GM13976 (cell line): ENCODE measurements at regions not wholly inside any gene's neighbourhood (a gene's known extent, or its start where the extent isn't known, plus 50 kb on each side); places are given as distances from the start of the nearest gene placed in this dataset.
"Not testable (repeated sequence)": the region's sequence is repeated elsewhere in the genome, so short reads cannot be mapped to it uniquely, and the experiment has no call there.

Source experiments
- DNase-seq: peaks from one replicate; pipeline ENCODE4 v3.0.0; 2012; ENCODE audit warnings: low spot score
- in situ Hi-C: fragments of 300-500 bp; cut with MboI; formaldehyde crosslinking; loops from one replicate; pipeline ENCODE4 v1.12.0; 2022; ENCODE audit warnings: low sequenced_read_pairs, mixed read lengths, inconsistent platforms; ENCODE audit not compliant: unreplicated experiment
- TF ChIP-seq, protein P1 (sequence below): IDR thresholded peaks from 2 replicates; pipeline ENCODE4 v1.5.1; 2012; ENCODE audit warnings: borderline replicate concordance, mild to moderate bottlenecking; ENCODE audit not compliant: insufficient read depth; ENCODE audit errors: extremely low read depth, missing control alignments, control extremely low read depth

DNA sequence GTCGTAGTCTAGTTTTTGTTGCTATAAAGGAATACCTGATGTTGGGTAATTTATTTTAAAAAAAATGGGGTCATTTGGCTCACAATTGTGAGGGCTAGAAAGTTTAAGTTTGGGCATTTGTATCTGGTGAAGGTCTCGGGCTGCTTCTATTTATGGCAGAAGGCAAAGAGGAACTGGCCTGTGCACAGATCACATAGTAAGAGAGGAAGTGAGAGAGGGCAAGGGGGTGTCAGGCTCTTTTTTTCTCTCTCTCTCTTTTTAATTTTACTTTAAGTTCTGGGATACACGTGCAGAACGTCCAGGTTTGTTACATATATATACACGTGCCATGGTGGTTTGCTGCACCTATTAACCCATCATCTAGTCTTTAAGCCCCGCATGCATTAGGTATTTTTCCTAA, 453.3 kb downstream of the DIRAS2 start:
- TF ChIP-seq, protein P1, sequence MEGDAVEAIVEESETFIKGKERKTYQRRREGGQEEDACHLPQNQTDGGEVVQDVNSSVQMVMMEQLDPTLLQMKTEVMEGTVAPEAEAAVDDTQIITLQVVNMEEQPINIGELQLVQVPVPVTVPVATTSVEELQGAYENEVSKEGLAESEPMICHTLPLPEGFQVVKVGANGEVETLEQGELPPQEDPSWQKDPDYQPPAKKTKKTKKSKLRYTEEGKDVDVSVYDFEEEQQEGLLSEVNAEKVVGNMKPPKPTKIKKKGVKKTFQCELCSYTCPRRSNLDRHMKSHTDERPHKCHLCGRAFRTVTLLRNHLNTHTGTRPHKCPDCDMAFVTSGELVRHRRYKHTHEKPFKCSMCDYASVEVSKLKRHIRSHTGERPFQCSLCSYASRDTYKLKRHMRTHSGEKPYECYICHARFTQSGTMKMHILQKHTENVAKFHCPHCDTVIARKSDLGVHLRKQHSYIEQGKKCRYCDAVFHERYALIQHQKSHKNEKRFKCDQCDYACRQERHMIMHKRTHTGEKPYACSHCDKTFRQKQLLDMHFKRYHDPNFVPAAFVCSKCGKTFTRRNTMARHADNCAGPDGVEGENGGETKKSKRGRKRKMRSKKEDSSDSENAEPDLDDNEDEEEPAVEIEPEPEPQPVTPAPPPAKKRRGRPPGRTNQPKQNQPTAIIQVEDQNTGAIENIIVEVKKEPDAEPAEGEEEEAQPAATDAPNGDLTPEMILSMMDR = no peak
- in situ Hi-C loops = no loop called here
- DNase-seq = peak; percentile 40

DNA sequence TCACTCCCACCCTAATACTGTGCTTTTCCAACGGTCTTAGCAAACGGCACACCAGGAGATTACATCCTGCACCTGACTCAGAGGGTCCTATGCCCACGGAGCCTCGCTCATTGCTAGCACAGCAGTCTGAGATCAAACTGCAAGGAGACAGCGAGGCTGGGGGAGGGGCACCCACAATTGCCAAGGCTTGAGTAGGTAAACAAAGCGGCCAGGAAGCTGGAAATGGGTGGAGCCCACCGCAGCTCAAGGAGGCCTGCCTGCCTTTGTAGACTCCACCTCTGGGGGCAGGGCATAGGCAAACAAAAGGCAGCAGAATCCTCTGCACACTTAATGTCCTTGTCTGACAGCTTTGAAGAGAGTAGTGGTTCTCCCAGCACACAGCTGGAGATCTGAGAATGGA, 450.2 kb downstream of the DIRAS2 start:
- DNase-seq, in situ Hi-C loops: not testable (repeated sequence)

DNA sequence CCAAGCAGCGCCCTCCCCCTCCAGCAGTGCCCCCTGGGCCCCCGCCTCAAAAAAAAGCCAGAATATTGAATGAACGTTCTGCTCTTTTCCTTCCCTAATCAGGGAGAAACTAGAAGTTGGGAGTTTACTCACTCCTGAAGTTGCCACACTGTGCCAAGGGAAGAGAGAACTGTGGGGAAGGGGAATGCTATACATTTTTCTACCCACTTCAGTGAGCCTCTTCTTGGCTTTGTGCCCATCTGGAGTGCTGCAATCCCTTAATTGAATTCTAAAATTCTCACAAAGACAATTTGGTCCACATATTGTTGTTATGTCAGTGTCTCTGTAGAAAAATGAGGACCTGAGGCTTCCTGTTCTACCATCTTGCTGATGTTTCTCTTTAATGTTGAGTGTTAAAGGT, 443.7 kb downstream of the DIRAS2 start:
- TF ChIP-seq, protein P1 = no peak
- in situ Hi-C loops = no loop called here
- DNase-seq = no peak

DNA sequence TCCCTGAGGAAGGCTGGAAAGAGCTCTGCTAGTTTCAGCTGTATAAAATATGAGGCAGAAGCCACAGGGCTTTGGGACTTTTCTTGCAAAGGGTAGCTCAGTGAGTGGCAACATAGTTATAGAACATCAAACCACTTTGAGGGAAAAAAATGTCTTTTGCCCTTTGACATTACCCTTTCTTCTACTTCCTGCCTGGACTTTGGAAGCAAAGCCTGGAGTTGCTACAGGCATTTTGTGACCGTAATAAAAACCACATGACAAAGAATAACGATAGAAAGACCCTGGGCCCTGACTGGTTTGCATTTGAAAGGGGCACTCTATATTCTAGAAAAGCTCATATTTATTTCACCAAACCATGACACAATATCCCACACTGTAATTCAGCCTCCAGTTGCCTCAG, 440.9 kb downstream of the DIRAS2 start:
- in situ Hi-C loops = loop anchor here (25.0 kb wide), 1 partner anchor 561 kb away; no protein-coding TSS in a partner anchor
- DNase-seq = no peak
- TF ChIP-seq, protein P1 = no peak

DNA sequence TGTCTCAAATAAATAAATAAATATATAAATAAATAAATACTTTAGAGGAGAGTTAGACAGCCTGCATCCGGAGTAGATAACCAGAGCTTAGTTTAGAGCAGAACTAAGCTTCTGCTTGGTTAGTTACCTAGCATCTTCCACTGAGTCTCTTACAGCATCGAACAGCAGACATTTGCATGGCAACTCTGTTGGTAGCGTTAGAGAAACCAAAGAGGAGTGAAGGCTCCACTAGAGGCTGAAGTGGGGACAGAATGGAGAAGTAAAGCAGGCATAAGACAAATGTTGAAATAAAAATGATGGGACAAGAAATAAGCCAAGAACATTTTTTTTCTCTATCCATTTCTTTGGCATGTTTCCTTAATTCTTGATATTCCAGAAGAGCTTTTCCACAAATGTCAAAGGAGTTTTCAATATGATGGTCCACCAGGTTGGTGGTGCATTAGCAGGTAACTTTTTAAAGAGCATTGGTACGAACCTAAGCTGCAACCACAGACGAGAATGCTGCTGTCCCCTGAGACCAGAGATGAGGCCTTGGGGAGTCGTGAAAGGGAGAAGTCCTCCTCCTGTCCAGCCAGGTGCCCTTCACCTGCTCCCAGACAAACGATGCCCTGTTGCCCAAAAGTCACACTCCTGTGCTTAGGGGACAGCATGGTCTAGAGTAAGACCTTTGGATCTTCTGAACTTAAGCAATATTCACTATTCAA, 438.3 kb downstream of the DIRAS2 start:
- in situ Hi-C loops = loop anchor here (25.0 kb wide), 1 partner anchor 558 kb away; no protein-coding TSS in a partner anchor
- DNase-seq = no peak
- TF ChIP-seq, protein P1 = no peak

DNA sequence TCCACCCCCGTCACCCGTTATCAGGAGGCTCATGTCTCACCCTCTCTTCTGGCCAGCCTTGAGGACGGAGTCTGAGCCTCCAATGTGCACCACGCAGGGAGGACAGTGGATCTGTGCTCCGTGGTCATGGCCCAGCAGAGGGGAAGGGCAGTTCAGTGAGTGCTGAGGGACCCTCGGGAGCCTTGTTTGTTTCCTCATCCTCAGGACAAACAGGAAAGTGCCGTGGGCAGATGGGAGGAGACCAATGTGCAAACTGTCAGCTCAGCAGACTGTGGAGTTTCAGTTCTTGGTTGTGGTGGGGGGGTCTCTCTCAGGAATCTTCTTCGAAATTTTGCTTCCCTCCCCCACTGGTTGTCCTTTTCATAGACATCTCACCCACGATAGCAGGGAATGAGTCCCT, 429.6 kb downstream of the DIRAS2 start:
- in situ Hi-C loops = loop anchor here (10.0 to 25.0 kb wide), 2 partner anchors 68 to 549 kb away; no protein-coding TSS in a partner anchor
- DNase-seq = not testable (repeated sequence)

DNA sequence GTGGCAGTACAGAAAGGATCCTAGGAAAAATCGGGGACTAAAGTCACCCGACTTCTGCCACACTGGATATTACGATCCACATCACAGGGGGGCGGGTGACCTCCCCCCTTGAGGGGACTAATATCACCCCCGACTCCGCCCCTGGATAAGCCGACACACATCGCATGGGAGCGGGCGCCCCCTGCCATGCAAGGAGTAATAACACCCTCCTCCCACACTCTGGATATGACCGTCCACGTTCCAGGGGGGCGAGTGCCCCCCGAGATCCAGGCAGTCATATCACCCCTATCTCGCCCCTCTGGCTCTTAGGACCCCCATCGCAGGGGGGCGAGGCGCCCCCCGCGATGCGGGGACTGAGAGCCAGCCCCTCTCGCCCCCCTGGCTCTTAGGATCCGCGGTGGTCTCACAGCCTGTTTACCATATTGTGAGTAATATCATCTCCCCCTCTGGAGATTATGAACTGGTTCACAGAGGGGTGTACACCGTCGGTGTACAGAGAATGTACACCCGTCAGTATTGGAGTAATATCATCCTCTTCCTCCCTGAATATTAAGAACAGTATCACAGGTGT, 423.0 kb downstream of the DIRAS2 start:
- TF ChIP-seq, protein P1 = peak; percentile 57
- in situ Hi-C loops = loop anchor here (10.0 to 25.0 kb wide), 2 partner anchors 75 to 543 kb away; no protein-coding TSS in a partner anchor
- DNase-seq = peak; percentile 64

DNA sequence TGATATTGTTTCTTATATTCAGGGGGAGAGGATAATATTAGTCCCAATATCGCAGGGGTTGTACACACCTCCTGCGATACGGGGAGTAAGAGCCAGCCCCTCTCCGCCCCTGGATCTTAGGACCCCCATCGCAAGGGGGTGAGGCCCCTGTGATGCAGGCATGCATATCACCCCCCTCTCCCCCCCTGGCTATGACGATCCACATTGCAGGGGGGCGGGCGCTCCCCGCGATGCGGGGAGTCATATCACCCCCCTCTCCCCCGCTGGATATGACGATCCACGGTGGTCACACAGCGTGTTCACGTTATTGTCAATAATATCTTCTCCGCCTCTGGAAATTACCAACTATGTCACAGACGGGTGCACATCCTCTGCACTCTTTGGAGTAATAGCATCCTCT, 420.7 kb downstream of the DIRAS2 start:
- DNase-seq = not testable (repeated sequence)
- in situ Hi-C loops = loop anchor here (25.0 kb wide), 1 partner anchor 540 kb away; no protein-coding TSS in a partner anchor
